Ishikawa (cell line): ENCODE measurements at regions not wholly inside any gene's neighbourhood (a gene's known extent, or its start where the extent isn't known, plus 50 kb on each side); places are given as distances from the start of the nearest gene placed in this dataset.

Experiments used
- CEBPB ChIP-seq: IDR thresholded peaks from 2 replicates; pipeline ENCODE4 v1.6.1; 2012
- CREB1 ChIP-seq: IDR thresholded peaks from 2 replicates; pipeline ENCODE4 v1.6.1; 2012; ENCODE audit warnings: low read depth
- EGR1 ChIP-seq: IDR thresholded peaks from 2 replicates; pipeline ENCODE4 v1.6.1; 2012
- EP300 ChIP-seq: IDR thresholded peaks from 2 replicates; pipeline ENCODE4 v1.6.1; 2012; ENCODE audit warnings: borderline replicate concordance
- FOXM1 ChIP-seq: IDR thresholded peaks from 2 replicates; pipeline ENCODE4 v1.6.1; 2012; ENCODE audit warnings: low read depth, borderline replicate concordance
- MAX ChIP-seq: IDR thresholded peaks from 2 replicates; pipeline ENCODE4 v1.6.1; 2012
- NFIC ChIP-seq: IDR thresholded peaks from 2 replicates; pipeline ENCODE4 v1.6.1; 2012
- RAD21 ChIP-seq: IDR thresholded peaks from 2 replicates; pipeline ENCODE4 v1.6.1; 2012; ENCODE audit warnings: low read depth
- REST ChIP-seq: IDR thresholded peaks from 2 replicates; pipeline ENCODE4 v1.6.1; 2012; ENCODE audit warnings: low read depth, mild to moderate bottlenecking
- TAF1 ChIP-seq: IDR thresholded peaks from 2 replicates; pipeline ENCODE4 v1.6.1; 2012; ENCODE audit warnings: low read depth, mild to moderate bottlenecking
- TCF12 ChIP-seq: IDR thresholded peaks from 2 replicates; pipeline ENCODE4 v1.6.1; 2012; ENCODE audit warnings: low read depth
- TEAD4 ChIP-seq: IDR thresholded peaks from 2 replicates; pipeline ENCODE4 v1.6.1; 2012
- USF1 ChIP-seq: IDR thresholded peaks from 2 replicates; pipeline ENCODE4 v1.6.1; 2012
- YY1 ChIP-seq: IDR thresholded peaks from 2 replicates; pipeline ENCODE4 v1.6.1; 2012; ENCODE audit warnings: low read depth
- ZBTB7A ChIP-seq: IDR thresholded peaks from 2 replicates; pipeline ENCODE4 v1.6.1; 2012; ENCODE audit warnings: low read depth

GRCh38 chr12:89803412-89803811 is 94.8 kb upstream of the ATP2B1 start:
- no peak for TF ChIP-seq TCF12
- no peak for TF ChIP-seq CREB1

- no peak for TF ChIP-seq MAX
- no peak for TF ChIP-seq TEAD4
- no peak for TF ChIP-seq EP300
- no peak for TF ChIP-seq YY1
- TF ChIP-seq CEBPB = no peak
- no peak for TF ChIP-seq TCF12
- no peak for TF ChIP-seq CREB1
- TF ChIP-seq TAF1 = no peak
- TF ChIP-seq ZBTB7A = no peak
- TF ChIP-seq EGR1 = no peak
- no peak for TF ChIP-seq NFIC
- no peak for TF ChIP-seq FOXM1
These were observed 92.6 kb upstream of the ATP2B1 start for GRCh38 chr12:89801284-89801683.

- TF ChIP-seq TAF1 = no peak
- no peak for TF ChIP-seq CREB1
- no peak for TF ChIP-seq EGR1
- TF ChIP-seq TCF12 = no peak
- TF ChIP-seq NFIC = no peak
- no peak for TF ChIP-seq MAX
- TF ChIP-seq EP300 = no peak
- no peak for TF ChIP-seq USF1
- no peak for TF ChIP-seq YY1
- no peak for TF ChIP-seq REST
- no peak for TF ChIP-seq RAD21
These were observed 91.8 kb upstream of the ATP2B1 start for GRCh38 chr12:89800435-89800834.

GRCh38 chr12:89799316-89799715 is 90.7 kb upstream of the ATP2B1 start:
- TF ChIP-seq YY1 (no peak), RAD21 (no peak)

GRCh38 chr12:89797436-89797835 is 88.8 kb upstream of the ATP2B1 start:
- TF ChIP-seq FOXM1 (no peak), CEBPB (peak; percentile 28; the same call in 1 of the 2 replicates)

- TF ChIP-seq TCF12 = no peak
- 0 out of 2 replicates have a peak, but pooled peaks have one; percentile 3 for TF ChIP-seq RAD21
These were observed 88.3 kb upstream of the ATP2B1 start for GRCh38 chr12:89796798-89797382.

GRCh38 chr12:89793946-89794345 is 85.3 kb upstream of the ATP2B1 start:
- TF ChIP-seq FOXM1 (no peak), USF1 (no peak), CREB1 (no peak), MAX (no peak), ZBTB7A (no peak), TAF1 (no peak), REST (no peak), CEBPB (no peak), EGR1 (no peak), RAD21 (no peak), TEAD4 (no peak), YY1 (no peak), TCF12 (no peak)
